Mucosa of gallbladder (tissue), 1 donor: ENCODE measurements at regions not wholly inside any gene's neighbourhood (a gene's known extent, or its start where the extent isn't known, plus 50 kb on each side); places are given as distances from the start of the nearest gene placed in this dataset.
"Not testable (repeated sequence)": the region's sequence is repeated elsewhere in the genome, so short reads cannot be mapped to it uniquely, and the experiment has no call there.

Experiments
- DNase-seq: peaks from one replicate; pipeline ENCODE4 v3.0.0-alpha.2; 2020; ENCODE audit warnings: low spot score
- donor health status: DM: no; HTN: no; CAD: no.

DNA sequence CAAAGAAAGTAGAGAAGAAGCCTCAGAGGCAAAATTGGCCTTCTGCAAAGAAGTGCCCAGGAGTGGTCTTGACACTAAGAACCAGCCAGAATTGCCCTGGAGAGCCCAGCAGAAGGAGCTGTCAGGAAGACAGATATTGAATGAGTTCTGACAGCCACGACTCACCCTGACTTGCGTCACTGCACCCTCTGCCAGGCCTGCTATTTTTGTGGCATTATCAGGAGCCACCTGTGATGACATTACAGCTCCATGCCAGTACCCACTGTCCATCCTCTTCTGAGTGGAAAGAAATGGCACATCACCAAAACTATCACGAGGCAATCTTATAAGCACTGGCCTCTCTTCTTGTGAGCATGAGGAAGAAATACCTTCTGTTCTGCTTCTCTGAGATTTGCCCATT, 67.7 kb downstream of the SMIM20 start:
- no peak for DNase-seq

DNA sequence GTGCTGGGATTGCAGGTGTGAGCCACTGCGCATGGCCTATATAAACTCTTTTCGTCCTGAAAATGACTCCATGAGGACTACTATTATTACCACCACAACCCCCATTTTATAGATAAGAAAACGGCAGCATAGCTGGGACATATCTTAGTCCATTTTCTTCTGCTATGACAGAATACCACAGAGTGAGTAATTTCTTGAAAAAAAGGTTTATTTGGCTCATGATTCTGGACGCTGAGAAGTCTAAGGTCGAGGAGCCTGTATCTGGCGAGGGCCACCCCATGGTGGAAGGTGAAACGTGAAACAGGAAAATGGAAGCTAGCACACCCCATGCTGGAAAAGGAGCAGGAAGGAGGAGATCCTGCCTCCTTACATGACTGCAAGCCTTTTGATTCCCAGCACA, 68.9 kb downstream of the SMIM20 start:
- no peak for DNase-seq

DNA sequence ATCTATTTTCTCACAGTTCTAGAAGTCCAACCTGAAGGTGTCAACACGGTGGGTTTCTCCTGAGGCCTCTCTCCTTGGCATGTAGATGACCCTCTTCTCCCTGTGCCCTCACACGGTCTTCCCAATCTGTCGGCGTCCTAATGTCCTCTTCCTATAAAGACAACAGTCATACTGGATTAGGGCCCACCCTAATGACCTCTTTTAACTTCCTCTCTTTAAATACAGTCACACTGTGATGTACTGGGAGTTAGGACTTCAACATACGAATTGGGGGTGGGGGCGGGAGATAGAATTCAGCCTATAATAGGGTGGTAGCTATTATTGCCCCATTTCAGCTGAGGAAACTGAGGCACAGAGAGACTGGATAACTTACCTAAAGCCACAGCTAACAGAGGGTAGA, 70.2 kb downstream of the SMIM20 start:
- no peak for DNase-seq

DNA sequence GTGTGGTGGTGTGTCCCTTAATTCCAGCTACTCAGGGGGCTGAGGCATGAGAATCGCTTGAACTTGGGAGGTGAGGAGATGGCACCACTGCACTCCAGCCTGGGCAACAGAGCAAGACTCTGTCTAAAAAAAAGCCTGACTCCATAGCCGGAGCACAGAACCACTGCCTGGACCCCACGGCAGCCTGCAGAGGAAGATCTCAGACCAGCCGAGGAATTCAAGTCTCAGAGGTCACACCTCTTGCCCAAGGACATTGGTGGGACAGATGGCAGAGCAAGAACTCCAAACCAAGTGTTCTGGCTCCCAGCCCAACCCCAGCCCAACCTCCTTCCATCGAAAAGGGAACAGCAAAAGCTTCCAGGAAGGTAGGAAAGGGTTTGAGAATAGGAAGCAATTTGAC, 70.8 kb downstream of the SMIM20 start:
- no peak for DNase-seq

DNA sequence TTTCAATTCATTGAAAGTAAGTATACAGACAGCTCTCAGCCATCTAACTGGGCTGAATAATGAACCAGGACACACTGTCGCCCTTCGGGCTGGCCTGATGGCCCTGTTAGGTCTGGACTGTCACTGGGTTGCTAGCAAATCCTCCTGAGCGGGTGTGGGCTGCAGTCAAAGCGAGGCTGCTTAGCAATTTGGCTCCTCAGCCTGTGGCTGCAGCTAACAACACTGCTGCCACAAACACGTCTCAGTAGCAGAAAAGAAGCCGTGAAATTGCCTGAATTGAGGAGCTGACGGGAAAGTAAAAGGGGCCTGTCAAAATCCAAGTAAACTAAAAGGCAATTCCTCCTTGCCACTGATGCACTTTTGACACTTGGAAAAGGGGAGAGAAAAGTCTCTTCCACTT, 72.8 kb downstream of the SMIM20 start:
- no peak for DNase-seq

DNA sequence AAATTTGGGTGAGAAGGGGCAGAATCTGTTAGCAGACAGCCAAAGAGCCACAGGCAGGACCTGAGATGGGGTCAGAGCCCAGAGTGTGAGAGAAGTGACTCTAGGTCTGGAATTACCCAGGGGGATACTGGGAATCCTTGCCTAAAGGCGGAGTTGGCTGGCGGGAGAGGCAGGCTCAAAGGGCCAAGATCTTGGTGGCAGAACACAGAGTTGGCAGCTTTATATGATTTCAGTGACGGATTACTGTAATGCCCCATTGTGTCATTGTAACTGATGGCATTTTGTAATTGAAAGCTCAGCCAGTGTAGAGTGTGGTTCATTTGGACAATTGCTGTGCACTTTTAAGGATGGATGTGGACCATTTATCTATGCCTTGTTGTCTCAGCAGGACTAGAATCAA, 77.3 kb downstream of the SMIM20 start:
- DNase-seq: no peak

DNA sequence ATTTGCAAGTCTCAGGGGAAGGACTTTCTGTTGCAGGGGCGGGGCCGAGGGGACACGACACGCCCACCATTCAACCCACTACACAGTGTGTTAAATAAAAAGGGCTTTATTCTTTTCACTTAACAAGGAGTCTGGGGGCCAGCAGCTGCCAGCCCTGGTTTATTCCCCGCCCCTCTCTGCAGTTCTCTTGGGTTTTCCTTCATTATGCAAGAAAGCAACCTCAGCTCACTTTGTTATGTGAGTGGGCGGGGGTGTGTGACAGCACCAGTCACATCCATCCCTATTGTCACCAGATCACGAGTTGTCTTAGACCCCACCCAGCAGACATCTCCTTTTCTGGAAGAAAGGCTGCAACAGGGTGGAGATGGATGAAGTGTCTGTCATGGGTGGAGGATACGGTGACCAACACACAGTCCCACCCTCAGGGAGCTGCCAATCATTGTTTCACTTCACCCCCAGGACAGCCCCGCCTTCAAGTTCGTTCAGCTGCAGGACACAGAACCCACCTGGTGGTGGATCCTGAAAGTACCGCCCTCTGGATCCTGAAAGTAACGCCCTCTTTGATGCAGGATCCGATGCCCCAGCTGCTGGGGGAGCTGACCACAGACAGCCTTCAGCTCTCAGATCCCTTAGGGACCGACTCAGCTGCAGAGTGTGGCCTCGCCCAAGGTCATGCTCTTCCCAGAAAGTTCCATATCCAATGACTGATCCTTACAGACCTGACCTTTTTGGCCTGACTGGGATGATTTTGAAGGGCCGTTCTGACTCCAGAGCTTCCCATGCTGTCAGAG, 79.6 kb downstream of the SMIM20 start:
- DNase-seq: no peak

DNA sequence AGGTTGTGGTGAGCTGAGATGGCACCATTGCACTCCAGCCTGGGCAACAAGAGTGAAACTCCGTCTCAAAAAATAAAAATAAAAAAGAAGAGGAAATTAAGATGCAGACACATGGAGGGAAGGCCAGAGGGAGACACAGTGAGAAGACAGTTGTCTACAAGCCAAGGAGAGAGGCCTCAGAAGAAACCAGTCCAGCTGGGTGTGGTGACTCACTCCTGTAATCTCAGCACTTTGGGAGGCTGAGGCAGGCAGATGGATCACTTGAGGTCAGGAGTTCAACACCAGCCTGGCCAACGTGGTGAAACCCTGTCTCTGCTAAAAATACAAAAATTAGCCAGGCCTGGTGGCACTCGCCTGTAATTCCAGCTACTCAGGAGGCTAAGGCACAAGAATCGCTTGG, 80.6 kb downstream of the SMIM20 start:
- DNase-seq: not testable (repeated sequence)

DNA sequence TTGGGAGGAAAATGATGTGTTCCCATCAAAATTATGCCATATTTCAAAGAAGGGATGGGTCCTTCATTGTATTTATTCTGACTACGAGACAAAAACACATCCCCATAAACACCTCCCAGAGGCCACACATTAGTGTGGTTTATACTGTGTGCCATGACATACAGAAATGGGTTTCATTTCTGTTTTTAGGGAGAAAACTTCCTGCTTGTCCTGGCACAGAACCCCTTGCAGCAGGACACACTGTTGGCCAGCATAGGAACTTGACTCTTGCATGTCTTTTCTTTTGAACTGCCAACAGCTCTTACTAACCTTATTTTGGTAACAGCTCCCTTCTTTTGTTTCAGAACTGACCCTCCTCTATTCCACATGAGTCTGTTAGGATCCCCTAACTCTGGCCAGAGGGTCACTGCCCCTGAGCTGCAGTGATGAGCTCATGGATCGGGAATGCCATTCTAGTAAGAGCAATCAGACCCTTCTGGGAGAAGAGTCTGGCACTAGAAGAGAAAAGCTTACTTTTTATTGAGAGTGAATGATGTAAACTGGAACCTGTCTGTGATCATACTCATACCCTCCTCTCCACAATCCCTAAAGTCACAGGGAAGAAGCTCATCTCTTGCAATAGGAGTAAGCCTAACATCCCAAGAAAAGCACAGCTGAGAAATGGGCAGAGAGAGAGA, 86.4 kb downstream of the SMIM20 start:
- DNase-seq: no peak

DNA sequence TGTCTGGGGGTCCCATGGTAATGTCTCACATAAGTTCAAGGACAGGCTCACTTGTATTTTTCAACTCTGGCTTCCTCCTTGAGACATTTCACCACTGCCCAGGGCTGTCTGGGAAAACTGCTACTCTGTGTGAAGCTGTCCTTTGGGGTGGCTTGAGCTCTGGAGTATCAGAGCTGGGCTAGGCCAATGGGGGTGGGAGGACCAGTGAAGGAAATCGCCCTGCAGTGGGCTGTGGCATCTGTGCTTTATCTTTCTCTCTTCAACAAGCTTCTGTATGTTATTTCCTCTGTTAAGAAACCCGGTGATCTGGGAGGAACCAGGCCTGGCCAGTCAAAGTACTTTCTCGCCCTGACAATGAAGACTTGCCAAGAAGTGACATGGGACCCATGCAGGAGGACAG, 87.4 kb downstream of the SMIM20 start:
- DNase-seq: no peak

DNA sequence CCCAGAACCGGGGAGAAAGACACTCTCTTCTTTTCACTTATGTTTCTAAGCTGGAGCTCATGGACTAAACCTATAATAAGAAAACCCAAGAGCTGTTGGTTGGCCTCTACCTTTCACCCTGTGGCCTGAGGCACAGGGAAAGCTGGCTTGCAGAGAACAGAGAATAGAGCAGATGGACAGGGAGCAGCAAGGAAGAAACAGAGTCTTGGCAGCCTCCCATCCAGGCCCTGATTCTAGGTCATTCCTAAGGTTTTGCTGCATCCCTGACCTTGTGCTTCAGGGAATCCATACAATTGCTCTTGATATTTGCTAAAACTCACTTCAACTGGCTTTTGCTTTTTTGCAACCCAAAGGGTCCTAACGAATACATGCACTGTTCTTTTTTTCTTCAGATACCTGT, 87.8 kb downstream of the SMIM20 start:
- DNase-seq: no peak

DNA sequence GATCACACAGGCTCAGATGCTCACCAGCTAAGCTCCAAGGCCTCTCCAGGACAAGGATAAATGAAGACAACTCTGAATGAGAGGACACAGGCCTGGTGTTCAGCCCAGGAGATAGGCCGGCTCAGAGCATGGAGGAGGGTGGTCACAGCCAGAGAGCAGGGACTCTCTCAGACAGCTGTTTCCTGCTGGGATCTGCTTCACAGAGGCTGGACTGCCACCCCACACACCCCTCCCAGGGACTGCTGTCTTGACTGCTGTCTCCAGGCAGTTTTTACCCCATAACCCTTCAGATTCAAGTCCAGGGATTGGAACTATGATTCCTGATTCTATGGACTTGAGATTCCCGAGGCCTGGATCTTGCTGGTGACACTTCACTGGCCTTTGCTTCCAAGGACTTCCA, 89.0 kb downstream of the SMIM20 start:
- DNase-seq: no peak

DNA sequence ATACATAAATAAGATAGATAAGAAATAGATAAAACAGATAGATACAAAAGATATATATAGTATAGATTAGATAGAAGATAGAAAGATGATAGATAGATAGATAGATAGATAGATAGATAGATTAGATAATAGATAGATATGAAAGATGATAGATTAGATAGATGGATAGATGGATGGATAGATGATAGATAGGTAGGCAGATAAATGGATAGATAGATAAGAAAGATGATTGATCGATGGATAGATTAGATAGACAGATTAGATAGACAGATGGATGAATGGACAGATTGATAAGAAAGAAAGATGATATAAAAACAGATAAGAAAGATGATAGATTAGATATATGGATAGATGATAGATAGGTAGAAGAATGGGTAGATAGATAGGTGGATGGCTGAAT, 90.3 kb downstream of the SMIM20 start:
- no peak for DNase-seq

DNA sequence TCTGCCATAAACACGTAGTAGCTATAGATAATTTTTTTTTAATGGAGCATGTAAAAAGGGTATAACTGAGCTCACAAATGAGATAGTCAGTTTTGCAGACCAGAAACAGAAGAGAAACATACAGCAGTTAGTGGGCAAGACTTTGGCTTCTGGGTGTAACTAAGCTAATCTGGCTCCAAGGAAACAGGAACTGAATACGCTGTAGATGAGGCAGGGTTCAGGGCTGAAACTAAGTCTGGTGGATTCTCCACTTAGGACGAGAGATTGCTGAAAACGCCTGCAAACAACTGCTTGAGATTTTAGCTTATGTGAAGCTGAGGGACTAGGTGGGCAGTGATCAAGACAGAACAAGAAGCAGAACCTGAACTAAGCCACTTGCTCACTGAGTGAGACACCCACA, 91.7 kb downstream of the SMIM20 start:
- DNase-seq: no peak

DNA sequence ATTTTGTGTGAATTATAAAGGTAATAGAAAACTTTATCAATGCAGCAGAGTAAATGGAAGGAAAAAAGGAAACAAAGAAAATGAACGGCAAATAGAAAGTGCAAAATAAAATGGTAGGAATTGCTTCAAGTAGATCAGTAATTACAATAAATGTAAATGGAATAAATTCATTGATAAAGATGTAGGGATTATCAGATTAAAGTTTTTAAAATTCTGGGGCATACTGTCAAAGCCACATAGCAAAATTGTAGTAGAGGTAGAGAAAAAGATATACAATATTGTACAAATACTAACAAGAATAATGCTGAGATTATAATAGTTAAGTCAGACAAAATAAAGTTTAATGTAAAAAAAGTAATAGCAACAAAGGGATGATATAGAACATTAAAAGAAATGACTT, 94.7 kb downstream of the SMIM20 start:
- no peak for DNase-seq

DNA sequence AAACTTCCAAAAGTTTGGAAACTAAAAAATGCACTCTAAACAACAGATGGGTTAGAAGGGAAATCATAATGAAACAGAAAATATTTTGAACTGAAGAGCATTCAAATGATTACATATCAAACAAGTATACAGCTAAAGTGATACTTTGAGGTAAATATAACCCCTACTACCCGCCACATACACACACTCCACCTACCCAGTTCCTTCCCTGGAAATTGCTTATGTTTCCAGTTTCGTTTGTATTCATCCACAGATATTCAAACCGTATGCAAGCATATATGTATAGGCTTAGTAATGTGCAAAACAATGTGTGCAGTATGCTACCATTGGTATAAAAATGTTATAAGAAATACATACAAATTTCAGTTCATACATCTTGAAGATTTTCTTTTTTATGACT, 95.5 kb downstream of the SMIM20 start:
- no peak for DNase-seq

DNA sequence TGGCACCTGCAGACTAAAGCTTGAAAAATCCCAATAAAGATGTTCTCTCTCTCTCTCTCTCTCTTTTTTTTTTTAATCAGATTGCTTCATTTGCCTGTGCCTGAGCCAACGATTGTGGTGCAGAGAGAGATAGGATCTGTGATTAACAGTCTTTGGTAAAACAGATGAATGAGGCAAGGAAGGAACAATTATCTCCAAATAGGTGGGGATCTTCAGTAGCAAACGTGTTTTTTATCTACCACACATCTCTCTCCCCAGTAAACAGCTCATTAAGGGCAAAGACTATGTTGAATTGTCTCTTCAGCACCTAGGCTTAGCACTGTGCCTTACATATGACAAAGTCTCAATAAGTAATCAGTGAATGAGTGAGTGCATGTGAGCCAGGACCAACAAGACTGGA, 96.3 kb downstream of the SMIM20 start:
- no peak for DNase-seq

DNA sequence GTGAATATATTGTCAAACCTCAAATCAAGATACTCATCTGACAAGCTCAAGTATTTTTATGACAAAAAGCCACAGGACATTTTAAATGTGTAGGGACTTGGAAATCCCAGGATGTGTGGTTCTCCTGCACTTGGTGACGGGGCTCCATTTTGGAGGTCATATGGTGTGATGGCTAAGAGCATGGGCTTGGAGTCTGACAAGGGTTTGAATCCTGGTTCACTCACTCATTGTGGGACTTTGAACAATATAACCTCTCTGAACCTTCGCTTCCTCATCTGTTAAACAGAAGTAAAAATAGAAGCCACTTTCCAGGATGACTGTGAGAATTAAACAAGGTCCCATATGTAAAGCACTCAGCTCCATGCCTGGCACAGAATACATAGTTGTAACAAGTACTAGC, 99.6 kb downstream of the SMIM20 start:
- DNase-seq: no peak

DNA sequence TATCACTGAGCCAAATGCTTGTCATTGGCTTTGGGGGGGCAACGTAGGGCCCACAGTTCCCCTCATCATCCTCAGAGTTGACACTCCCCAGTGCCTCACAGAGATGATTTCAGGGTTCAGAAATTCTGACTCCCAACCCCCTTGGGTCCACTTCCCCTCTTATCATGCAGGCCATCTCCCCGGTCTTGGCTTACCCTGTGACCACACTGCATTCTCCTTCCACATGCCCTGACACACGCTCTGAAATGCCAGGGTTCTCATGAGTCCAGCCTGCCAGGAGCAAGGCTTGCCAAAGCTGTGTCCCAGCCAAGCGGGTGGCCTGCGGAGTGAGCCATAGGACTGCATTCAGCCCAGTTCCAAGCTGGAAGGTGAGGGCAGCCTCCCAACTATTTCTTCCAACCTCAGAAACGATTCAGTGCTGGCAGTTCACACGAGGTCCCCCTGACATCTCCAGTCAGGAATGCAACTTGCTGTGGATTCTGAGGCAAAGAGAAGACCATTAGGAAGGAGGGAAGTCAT, 101.2 kb downstream of the SMIM20 start:
- peak; percentile 42 for DNase-seq

DNA sequence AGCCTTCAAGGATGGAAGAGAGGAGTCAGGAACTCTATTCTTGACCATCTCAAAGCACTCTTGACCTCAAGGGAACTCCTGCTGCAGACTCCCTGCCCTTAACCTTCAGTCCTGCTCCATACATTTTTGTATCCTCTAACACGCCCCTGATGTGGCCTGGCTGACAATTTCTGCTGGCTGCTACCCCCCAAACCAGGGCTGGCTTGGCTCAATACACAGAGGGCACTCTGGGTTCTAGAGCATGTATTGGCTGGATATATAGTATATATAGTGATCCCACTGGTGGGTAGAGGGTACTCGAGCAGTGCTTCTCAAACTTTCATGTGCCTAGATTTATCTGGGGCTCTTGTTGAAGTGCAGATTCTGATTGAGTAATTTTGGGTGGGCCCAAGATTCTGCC, 101.9 kb downstream of the SMIM20 start:
- DNase-seq: no peak

DNA sequence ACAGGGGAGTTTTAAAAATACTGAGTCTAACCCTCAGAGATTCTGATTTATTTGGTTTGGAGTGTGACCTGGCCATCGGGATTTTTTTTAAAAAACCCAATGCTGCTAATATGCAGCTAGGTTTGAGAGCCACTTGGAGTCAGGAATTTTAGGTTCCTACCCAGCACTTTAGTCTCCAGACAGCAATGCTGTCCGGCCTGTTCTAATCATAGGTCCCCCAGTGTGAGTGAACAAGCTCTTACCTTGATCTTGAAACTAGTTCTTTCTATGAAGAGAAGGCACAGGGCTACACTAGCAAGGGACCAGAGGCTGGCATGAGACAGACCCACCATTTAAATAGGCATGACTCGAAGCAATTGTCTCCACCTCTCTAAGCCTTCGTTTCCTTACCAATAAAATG, 103.5 kb downstream of the SMIM20 start:
- no peak for DNase-seq

DNA sequence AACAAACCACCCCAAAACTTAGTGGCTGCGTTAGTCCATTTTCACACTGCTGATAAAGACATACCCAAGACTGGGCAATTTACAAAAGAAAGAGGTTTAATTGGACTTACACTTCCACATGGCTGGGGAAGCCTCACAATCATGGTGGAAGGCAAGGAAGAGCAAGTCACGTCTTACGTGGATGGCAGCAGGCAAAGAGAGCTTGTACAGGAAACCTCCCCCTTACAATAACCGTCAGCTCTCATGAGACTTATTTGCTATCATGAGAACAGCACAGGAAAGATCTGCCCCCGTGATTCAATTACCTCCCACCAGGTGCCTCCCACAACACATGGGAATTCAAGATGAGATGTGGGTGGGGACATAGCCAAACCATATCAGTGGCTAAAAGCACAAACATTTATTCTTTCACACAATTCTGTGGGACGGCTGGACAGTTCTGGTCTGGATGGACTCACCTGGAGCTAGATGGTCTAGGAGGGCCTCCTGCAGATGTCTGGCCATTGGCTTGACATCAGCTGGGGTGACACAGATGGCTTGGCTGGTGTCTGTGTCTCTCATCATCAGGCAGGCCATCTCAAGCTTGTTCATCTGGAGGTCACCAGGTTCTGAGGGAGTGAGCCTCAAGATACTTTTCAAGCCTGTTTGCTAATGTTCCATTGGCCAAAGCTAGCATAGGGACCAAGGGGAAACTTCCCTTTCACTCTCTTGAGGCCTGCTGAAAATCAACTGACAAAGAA, 104.1 kb downstream of the SMIM20 start:
- not testable (repeated sequence) for DNase-seq
